H9 (cell line): ENCODE measurements at regions not wholly inside any gene's neighbourhood (a gene's known extent, or its start where the extent isn't known, plus 50 kb on each side); places are given as distances from the start of the nearest gene placed in this dataset.

Experiments used
- DNase-seq: peaks from one replicate; pipeline ENCODE4 v3.0.0-alpha.2; 2017
- H2AFZ ChIP-seq: one replicate; pipeline ENCODE4 v1.6.1; 2013; ENCODE audit warnings: mild to moderate bottlenecking, low read length, control low read depth, moderate library complexity
- H2AK5ac ChIP-seq: 2 replicates; pipeline ENCODE4 v1.6.1; 2013; ENCODE audit warnings: low read length, control low read depth, mixed read lengths; ENCODE audit not compliant: insufficient read length
- H2BK120ac ChIP-seq: one replicate; pipeline ENCODE4 v1.6.1; 2013; ENCODE audit warnings: low read depth, mild to moderate bottlenecking, low read length, control low read depth, inconsistent platforms; ENCODE audit not compliant: poor library complexity, severe bottlenecking
- H2BK12ac ChIP-seq: 2 replicates; pipeline ENCODE4 v1.6.1; 2013; ENCODE audit warnings: low read length, control low read depth, mixed read lengths, low read depth; ENCODE audit not compliant: insufficient read length
- H2BK15ac ChIP-seq: 2 replicates; pipeline ENCODE4 v1.6.1; 2013; ENCODE audit warnings: low read depth, low read length, control low read depth
- H2BK20ac ChIP-seq: one replicate; pipeline ENCODE4 v1.6.1; 2013; ENCODE audit warnings: low read depth, mild to moderate bottlenecking, low read length, control low read depth, inconsistent platforms; ENCODE audit not compliant: poor library complexity, severe bottlenecking
- H2BK5ac ChIP-seq: 2 replicates; pipeline ENCODE4 v1.6.1; 2013; ENCODE audit warnings: low read length, control low read depth, mixed read lengths; ENCODE audit not compliant: insufficient read length
- H3K14ac ChIP-seq: 2 replicates; pipeline ENCODE4 v1.6.1; 2013; ENCODE audit warnings: low read length, control low read depth; ENCODE audit not compliant: insufficient read depth
- H3K18ac ChIP-seq: 2 replicates; pipeline ENCODE4 v1.6.1; 2013; ENCODE audit warnings: low read depth, mild to moderate bottlenecking, mixed read lengths, low read length, control low read depth; ENCODE audit not compliant: insufficient read length
- H3K23ac ChIP-seq: 2 replicates; pipeline ENCODE4 v1.6.1; 2013; ENCODE audit warnings: low read length, control low read depth, mixed read lengths, low read depth; ENCODE audit not compliant: insufficient read length
- H3K23me2 ChIP-seq: 2 replicates; pipeline ENCODE4 v1.6.1; 2013; ENCODE audit warnings: low read depth, mild to moderate bottlenecking, mixed read lengths, low read length, control low read depth; ENCODE audit not compliant: insufficient read length, poor library complexity, severe bottlenecking
- H3K27ac ChIP-seq: 2 replicates; pipeline ENCODE4 v1.5.1; 2013; ENCODE audit warnings: low read length, control low read depth, mixed read lengths, low read depth; ENCODE audit not compliant: insufficient read length
- H3K27me3 ChIP-seq: 2 replicates; pipeline ENCODE4 v1.6.1; 2013; ENCODE audit warnings: low read length, control low read depth, inconsistent platforms; ENCODE audit not compliant: insufficient read depth
- H3K4ac ChIP-seq: 2 replicates; pipeline ENCODE4 v1.6.1; 2013; ENCODE audit warnings: low read depth, mild to moderate bottlenecking, control low read depth, inconsistent platforms, low read length, moderate library complexity
- H3K4me1 ChIP-seq: 2 replicates; pipeline ENCODE4 v1.6.1; 2013; ENCODE audit warnings: low read length, control low read depth, inconsistent platforms; ENCODE audit not compliant: insufficient read depth
- H3K4me2 ChIP-seq: 2 replicates; pipeline ENCODE4 v1.6.1; 2013; ENCODE audit warnings: low read length, control low read depth, mixed read lengths; ENCODE audit not compliant: insufficient read length, insufficient read depth
- H3K56ac ChIP-seq: 2 replicates; pipeline ENCODE4 v1.6.1; 2013; ENCODE audit warnings: low read depth, mild to moderate bottlenecking, mixed read lengths, low read length, control low read depth; ENCODE audit not compliant: insufficient read length
- H3K79me1 ChIP-seq: 2 replicates; pipeline ENCODE4 v1.6.1; 2013; ENCODE audit warnings: low read depth, mild to moderate bottlenecking, moderate library complexity, low read length, control low read depth, inconsistent platforms; ENCODE audit not compliant: insufficient read depth, poor library complexity, severe bottlenecking
- H3K79me2 ChIP-seq: 2 replicates; pipeline ENCODE4 v1.6.1; 2013; ENCODE audit warnings: low read length, control low read depth, inconsistent platforms; ENCODE audit not compliant: insufficient read depth
- H3K9ac ChIP-seq: 2 replicates; pipeline ENCODE4 v1.6.1; 2013; ENCODE audit warnings: low read length, control low read depth, mixed read lengths; ENCODE audit not compliant: insufficient read length; ENCODE audit errors: extremely low read depth
- H3K9me3 ChIP-seq: one replicate; pipeline ENCODE4 v1.6.1; 2013; ENCODE audit warnings: low read depth, low read length, inconsistent platforms; ENCODE audit not compliant: control insufficient read depth
- H3T11ph ChIP-seq: one replicate; pipeline ENCODE4 v1.6.1; 2013; ENCODE audit warnings: mild to moderate bottlenecking, low read length, control low read depth, inconsistent platforms
- H4K20me1 ChIP-seq: one replicate; pipeline ENCODE4 v1.6.1; 2013; ENCODE audit not compliant: control insufficient read depth, insufficient read length, insufficient read depth
- H4K5ac ChIP-seq: 2 replicates; pipeline ENCODE4 v1.6.1; 2013; ENCODE audit warnings: low read depth, mild to moderate bottlenecking, mixed read lengths, low read length, control low read depth; ENCODE audit not compliant: insufficient read length
- H4K8ac ChIP-seq: replicated peaks from 2 replicates; pipeline ENCODE4 v1.6.1; 2013; ENCODE audit warnings: low read length, control low read depth, mixed read lengths, low read depth; ENCODE audit not compliant: insufficient read length
- H4K91ac ChIP-seq: 2 replicates; pipeline ENCODE4 v1.6.1; 2013; ENCODE audit warnings: low read depth, mild to moderate bottlenecking, moderate library complexity, mixed read lengths, low read length, control low read depth; ENCODE audit not compliant: insufficient read length
- H3K27ac Mint-ChIP-seq, 3 experiments: 2 replicates in 2 of 3; 3 replicates in 1 of 3; pipeline ENCODE4 v1.8.0; 2020 to 2021; ENCODE audit warnings: mixed read lengths in 3 of 3, mild to moderate bottlenecking in 1 of 3, moderate library complexity in 1 of 3
- H3K27me3 Mint-ChIP-seq: 2 replicates; pipeline ENCODE4 v1.8.0; 2021; ENCODE audit warnings: low read depth, mild to moderate bottlenecking, moderate library complexity, mixed read lengths
- H3K36me3 Mint-ChIP-seq, 3 experiments: 2 replicates in 2 of 3; 3 replicates in 1 of 3; pipeline ENCODE4 v1.8.0; 2020 to 2021; ENCODE audit warnings: low read depth in 3 of 3, mixed read lengths in 3 of 3; ENCODE audit not compliant: insufficient read depth in 1 of 3
- H3K4me1 Mint-ChIP-seq, 2 experiments: 2 replicates each; pipeline ENCODE4 v1.8.0; 2020; ENCODE audit warnings: mixed read lengths in 2 of 2
- H3K4me3 Mint-ChIP-seq, 2 experiments: 2 replicates in 1 of 2; 3 replicates in 1 of 2; pipeline ENCODE4 v1.8.0; 2020 to 2021; ENCODE audit warnings: mild to moderate bottlenecking in 2 of 2, mixed read lengths in 2 of 2, moderate library complexity in 1 of 2
- H3K9me3 Mint-ChIP-seq, 2 experiments: 2 replicates in 1 of 2; 3 replicates in 1 of 2; pipeline ENCODE4 v1.8.0; 2020; ENCODE audit warnings: mild to moderate bottlenecking in 2 of 2, mixed read lengths in 2 of 2, moderate library complexity in 1 of 2
- CTCF ChIP-seq: fragments of 200-600 bp; sonication (generic); conservative IDR thresholded peaks from 3 replicates; pipeline ENCODE4 v1.8.0; 2021; ENCODE audit warnings: antibody characterized with exemption, mild to moderate bottlenecking
- WGBS: extraction: QIAGEN DNeasy Blood & Tissue Kit; methylation state at CpG from one replicate; pipeline ENCODE4 v1.1.7; 2013; ENCODE audit warnings: missing lambda C conversion rate, low lambda C conversion rate, mixed read lengths; ENCODE audit not compliant: insufficient read length; ENCODE audit errors: extremely low coverage; 5-methylcytosine and 5-hydroxymethylcytosine counted together

- no peak overlapping the region for H3K9ac ChIP-seq
- H3K4me2 ChIP-seq, result no peak overlapping the region
- H4K20me1 ChIP-seq, result no peaks in the 10 kb centered on the region
- no peak overlapping the region for H2BK15ac ChIP-seq
- no peak overlapping the region for H4K8ac ChIP-seq
- H2AK5ac ChIP-seq, result no peak overlapping the region
- H3K27ac ChIP-seq, result no peak overlapping the region
- H3T11ph ChIP-seq, result no peak overlapping the region
- no peak for TF ChIP-seq CTCF
- Mint-ChIP-seq H3K4me1 (peaks cover 6 to 14% of the 10 kb centered on the region in 2 experiments; a peak in 3 of 4 replicates), H3K4me3 (no peak overlapping the region), H3K27me3 (no peaks in the 10 kb centered on the region), H3K9me3 (peaks cover 9 to 11% of the 10 kb centered on the region in 2 experiments), H3K27ac (no peak overlapping the region), H3K36me3 (peaks cover 4 to 10% (median 5%) of the 10 kb centered on the region in 3 experiments; a peak in 6 of 7 replicates)
- WGBS, result no CpG with 5 or more reads among the region's 2 CpGs
- no peak overlapping the region for H2AFZ ChIP-seq
- DNase-seq, result no peak
- H3K23ac ChIP-seq, result no peak overlapping the region
- no peak overlapping the region for H2BK20ac ChIP-seq
- no peaks in the 10 kb centered on the region for H3K23me2 ChIP-seq
- H3K18ac ChIP-seq, result no peak overlapping the region
- H3K9me3 ChIP-seq, result no peaks in the 10 kb centered on the region
- H3K56ac ChIP-seq, result no peak overlapping the region
- no peaks in the 10 kb centered on the region for H3K4me1 ChIP-seq
- H3K27me3 ChIP-seq, result no peaks in the 10 kb centered on the region
- no peak overlapping the region for H3K14ac ChIP-seq
- no peaks in the 10 kb centered on the region for H3K79me2 ChIP-seq
- H2BK5ac ChIP-seq, result no peak overlapping the region
- H4K5ac ChIP-seq, result no peak overlapping the region
- H2BK120ac ChIP-seq, result no peak overlapping the region
- H3K79me1 ChIP-seq, result no peaks in the 10 kb centered on the region
- no peak overlapping the region for H4K91ac ChIP-seq
- no peak overlapping the region for H2BK12ac ChIP-seq
- no peak overlapping the region for H3K4ac ChIP-seq
These were observed 96.2 kb downstream of the MAIP1 start for GRCh38 chr2:200051611-200051945.
